BE2C (cell line): ENCODE measurements at regions not wholly inside any gene's neighbourhood (a gene's known extent, or its start where the extent isn't known, plus 50 kb on each side); places are given as distances from the start of the nearest gene placed in this dataset.

Experiments
- DNase-seq: peaks from one replicate; pipeline ENCODE4 v3.0.0-alpha.2; 2020
- H3K27me3 ChIP-seq: fragments of 250-450 bp; sonication (Bioruptor Pico); 2 replicates; pipeline ENCODE4 v1.5.1; 2020; ENCODE audit warnings: mild to moderate bottlenecking
- H3K36me3 ChIP-seq: fragments of 250-450 bp; sonication (Bioruptor Pico); 2 replicates; pipeline ENCODE4 v1.5.1; 2020; ENCODE audit warnings: mild to moderate bottlenecking
- H3K4me1 ChIP-seq: fragments of 250-450 bp; sonication (Bioruptor Pico); 2 replicates; pipeline ENCODE4 v1.5.1; 2020
- H3K4me3 ChIP-seq: 2 replicates; pipeline ENCODE4 v1.5.1; 2011; ENCODE audit warnings: low read depth, low read length
- H3K9me3 ChIP-seq: fragments of 250-450 bp; sonication (Bioruptor Pico); 2 replicates; pipeline ENCODE4 v1.5.1; 2020
- TF ChIP-seq, protein P1 (sequence below): IDR thresholded peaks from 2 replicates; pipeline ENCODE4 v1.5.1; 2012; ENCODE audit warnings: mild to moderate bottlenecking, low read depth, low read length

DNA sequence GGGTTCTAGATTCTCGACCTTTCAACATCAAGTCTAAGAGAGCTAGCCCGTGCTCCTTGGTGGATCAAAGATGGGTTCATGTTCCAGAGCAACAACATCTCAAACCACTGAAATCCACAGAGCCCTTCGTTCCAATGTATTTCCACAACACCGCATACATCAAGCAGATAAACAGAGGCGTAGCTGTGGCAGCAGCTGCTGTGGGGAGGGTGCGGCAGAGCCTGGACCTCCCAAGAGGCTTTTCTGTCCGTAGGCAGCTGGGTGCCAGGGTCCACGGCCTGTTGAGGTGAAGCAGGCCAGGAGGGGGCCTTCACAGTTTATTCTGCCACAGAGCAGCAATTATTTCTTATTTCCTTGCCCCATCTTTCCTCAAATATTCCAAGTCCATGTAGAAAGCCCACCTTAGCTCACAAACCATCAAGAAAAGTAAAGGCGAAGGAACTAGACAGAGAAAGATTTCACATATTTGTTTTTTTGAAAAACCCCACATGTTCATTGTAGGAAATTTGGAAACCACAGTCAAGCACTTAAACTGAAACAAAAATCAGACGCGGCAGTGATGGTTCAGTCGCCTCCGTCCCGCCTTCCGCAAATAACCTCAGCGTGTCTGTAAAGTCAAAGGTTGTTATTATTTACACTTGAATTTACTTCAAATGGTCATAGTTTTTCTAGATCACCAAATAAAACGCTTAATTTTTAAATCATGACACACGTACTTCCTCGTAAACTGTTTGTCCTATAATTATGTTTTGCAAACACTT lies 144.6 kb upstream of the FOXF1 start:
- no peaks in the 10 kb centered on the region for H3K9me3 ChIP-seq
- no peaks in the 10 kb centered on the region for H3K36me3 ChIP-seq
- peaks cover 15% of the 10 kb centered on the region for H3K4me1 ChIP-seq
- DNase-seq = no peak
- no peak overlapping the region for H3K4me3 ChIP-seq
- no peaks in the 10 kb centered on the region for H3K27me3 ChIP-seq
- TF ChIP-seq, protein P1, sequence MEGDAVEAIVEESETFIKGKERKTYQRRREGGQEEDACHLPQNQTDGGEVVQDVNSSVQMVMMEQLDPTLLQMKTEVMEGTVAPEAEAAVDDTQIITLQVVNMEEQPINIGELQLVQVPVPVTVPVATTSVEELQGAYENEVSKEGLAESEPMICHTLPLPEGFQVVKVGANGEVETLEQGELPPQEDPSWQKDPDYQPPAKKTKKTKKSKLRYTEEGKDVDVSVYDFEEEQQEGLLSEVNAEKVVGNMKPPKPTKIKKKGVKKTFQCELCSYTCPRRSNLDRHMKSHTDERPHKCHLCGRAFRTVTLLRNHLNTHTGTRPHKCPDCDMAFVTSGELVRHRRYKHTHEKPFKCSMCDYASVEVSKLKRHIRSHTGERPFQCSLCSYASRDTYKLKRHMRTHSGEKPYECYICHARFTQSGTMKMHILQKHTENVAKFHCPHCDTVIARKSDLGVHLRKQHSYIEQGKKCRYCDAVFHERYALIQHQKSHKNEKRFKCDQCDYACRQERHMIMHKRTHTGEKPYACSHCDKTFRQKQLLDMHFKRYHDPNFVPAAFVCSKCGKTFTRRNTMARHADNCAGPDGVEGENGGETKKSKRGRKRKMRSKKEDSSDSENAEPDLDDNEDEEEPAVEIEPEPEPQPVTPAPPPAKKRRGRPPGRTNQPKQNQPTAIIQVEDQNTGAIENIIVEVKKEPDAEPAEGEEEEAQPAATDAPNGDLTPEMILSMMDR = no peak

DNA sequence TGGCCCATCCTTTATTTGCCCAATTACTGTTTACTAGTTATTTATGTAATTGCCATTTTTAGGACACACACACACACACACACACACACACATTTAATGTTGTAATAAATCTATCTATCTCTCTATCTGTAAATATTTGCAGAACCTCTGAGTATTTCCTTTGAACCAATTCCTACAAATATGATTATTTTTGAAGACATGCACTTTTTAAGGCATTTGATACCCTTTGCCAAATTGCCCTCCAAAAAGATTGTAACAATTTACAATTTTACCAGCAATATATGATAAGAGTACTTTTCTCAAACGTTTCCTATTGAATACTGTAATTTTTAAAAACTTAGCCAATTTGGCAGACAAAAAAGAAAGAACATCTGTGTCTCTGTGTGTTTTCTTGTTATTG lies 143.8 kb upstream of the FOXF1 start:
- H3K4me1 ChIP-seq = peaks cover 15% of the 10 kb centered on the region
- no peak for DNase-seq
- H3K4me3 ChIP-seq = no peak overlapping the region
- H3K27me3 ChIP-seq = no peaks in the 10 kb centered on the region
- H3K9me3 ChIP-seq = no peaks in the 10 kb centered on the region
- no peaks in the 10 kb centered on the region for H3K36me3 ChIP-seq
- TF ChIP-seq, protein P1 = no peak

DNA sequence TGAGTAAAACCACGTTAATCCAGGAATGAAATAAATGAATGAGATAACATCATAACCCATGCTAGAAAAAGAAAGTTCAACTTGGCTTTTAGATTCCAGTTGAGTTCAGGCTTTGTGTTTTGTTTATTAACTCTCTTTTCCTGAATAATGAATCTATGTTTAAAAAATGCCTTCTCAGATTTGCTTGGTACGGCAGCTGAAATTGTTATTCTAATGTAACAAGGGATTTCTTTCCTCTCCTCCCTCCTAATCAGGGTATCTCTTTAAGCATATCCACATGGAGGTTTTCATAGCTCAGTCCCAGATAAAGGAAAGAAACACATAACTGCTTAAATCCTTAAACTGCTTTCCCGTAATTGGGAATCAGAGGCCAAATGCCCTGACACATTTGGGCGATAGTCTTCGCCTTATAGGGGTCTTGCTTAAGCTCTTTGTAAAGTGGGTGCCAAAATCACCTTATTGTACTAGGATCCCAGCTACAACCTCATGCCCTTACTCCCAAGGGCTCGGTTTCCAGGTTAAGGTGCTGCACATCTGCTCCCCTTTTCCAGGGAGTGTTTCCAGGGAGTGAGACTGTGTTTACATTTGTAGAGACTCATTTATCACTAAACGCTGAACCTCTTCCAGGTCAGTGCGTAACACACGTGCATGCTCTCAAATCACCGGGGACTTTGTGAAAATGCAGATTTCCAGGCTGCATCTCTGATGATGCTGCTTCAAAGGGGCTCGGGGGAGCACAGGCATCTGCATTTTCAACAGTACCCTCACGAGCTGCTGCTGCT lies 142.8 kb upstream of the FOXF1 start:
- no peaks in the 10 kb centered on the region for H3K36me3 ChIP-seq
- no peaks in the 10 kb centered on the region for H3K27me3 ChIP-seq
- no peak overlapping the region for H3K4me3 ChIP-seq
- peaks cover 15% of the 10 kb centered on the region for H3K4me1 ChIP-seq
- TF ChIP-seq, protein P1 = no peak
- DNase-seq = no peak
- H3K9me3 ChIP-seq = no peaks in the 10 kb centered on the region

DNA sequence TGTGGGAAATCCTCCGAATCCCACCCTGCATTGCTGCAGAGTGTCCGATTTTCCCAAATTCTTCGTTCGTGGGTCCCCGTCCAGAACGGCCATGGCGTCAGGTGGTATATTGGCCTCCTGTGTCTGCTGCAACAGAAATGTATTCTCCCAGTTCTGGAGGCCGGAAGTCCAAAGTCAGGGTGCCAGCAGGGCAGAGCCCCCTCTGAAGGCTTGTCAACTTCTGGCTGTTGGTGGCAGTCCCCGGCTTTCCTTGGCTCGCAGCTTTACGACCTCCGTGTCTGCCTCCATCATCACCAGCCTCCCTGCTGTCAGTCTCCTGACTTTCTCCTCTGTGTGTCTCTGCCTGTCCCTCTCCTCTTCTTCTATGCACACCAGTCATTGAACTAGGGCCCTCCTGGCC lies 142.1 kb upstream of the FOXF1 start:
- H3K4me1 ChIP-seq = peaks cover 9% of the 10 kb centered on the region
- no peaks in the 10 kb centered on the region for H3K36me3 ChIP-seq
- H3K27me3 ChIP-seq = no peaks in the 10 kb centered on the region
- TF ChIP-seq, protein P1 = no peak
- H3K9me3 ChIP-seq = no peaks in the 10 kb centered on the region
- DNase-seq = no peak
- H3K4me3 ChIP-seq = no peak overlapping the region

DNA sequence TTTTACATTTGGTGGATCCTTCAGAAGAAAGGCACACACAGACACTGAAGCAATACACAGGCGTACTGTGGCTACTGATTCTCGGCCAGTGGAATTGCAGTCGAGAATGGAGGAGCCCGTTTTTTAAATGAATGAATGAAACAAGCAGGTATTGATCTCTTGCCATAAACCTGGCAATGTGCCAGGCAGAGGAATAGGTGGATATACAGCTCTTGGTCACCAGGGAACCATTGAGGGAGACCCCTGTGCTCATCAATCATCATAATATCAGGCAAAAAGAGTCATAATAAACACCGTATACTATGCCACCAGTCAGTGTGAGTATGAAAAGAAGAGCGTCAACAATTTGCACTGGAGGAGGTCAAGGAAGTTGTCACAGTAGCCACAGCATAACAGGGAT lies 140.3 kb upstream of the FOXF1 start:
- no peaks in the 10 kb centered on the region for H3K36me3 ChIP-seq
- no peak overlapping the region for H3K4me3 ChIP-seq
- no peaks in the 10 kb centered on the region for H3K4me1 ChIP-seq
- no peaks in the 10 kb centered on the region for H3K27me3 ChIP-seq
- DNase-seq = no peak
- no peaks in the 10 kb centered on the region for H3K9me3 ChIP-seq
- TF ChIP-seq, protein P1 = no peak

DNA sequence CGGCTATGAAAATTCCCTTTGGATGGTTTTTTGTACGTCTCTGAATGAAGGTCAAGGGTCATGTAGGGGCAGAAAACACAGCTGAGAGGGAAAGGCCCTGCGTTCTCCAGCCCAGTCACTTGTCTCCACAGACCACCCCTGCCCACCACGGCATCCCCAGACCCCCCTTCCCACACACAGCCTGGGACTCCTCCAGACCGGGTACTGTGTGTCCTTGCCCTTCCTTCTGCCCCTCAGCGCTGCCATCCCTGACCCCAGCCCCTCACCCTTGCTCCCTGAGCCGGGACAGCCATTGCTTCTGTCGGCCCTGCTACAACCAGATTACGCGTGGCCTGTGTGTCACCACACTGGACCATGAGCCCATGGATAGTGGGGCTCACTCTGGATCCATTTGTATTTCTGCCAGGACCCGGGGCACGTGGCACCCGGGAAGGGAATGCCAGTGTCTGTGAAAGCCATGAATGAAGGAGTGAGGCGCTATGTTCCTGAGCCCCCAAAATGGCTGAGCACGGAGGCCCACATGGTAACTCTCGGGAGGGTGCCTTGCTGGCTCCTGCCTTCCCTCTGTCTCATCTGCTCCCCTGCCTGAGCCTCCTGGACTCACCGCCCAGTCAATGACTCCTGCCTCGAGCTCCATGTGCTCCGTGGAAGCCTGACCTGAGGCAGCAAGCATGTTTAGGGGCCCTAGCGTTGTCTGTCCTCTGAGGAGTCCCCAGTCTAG lies 139.1 kb upstream of the FOXF1 start:
- H3K4me1 ChIP-seq = no peaks in the 10 kb centered on the region
- H3K9me3 ChIP-seq = no peaks in the 10 kb centered on the region
- TF ChIP-seq, protein P1 = no peak

More for the DNA sequence above, 139.1 kb upstream of the FOXF1 start:
- no peak for DNase-seq
- H3K27me3 ChIP-seq = no peaks in the 10 kb centered on the region
- H3K36me3 ChIP-seq = no peaks in the 10 kb centered on the region
- H3K4me3 ChIP-seq = no peak overlapping the region
